HL-60 (cell line): ENCODE measurements at regions not wholly inside any gene's neighbourhood (a gene's known extent, or its start where the extent isn't known, plus 50 kb on each side); places are given as distances from the start of the nearest gene placed in this dataset.

Experiments
- DNase-seq, 2 experiments: peaks; one replicate each; pipeline ENCODE4 v3.0.0-alpha.2; 2010 to 2020; ENCODE audit warnings: low read depth in 1 of 2, low spot score in 1 of 2
- H3K27ac ChIP-seq: fragments of 250-450 bp; sonication (Bioruptor Pico); replicated peaks from 2 replicates; pipeline ENCODE4 v1.5.1; 2020; ENCODE audit warnings: mild to moderate bottlenecking, moderate library complexity
- H3K27me3 ChIP-seq: fragments of 250-450 bp; sonication (Bioruptor Pico); 2 replicates; pipeline ENCODE4 v1.5.1; 2021; ENCODE audit warnings: mild to moderate bottlenecking, moderate library complexity; ENCODE audit not compliant: insufficient read depth, poor library complexity, severe bottlenecking
- H3K4me3 ChIP-seq: replicated peaks from 2 replicates; pipeline ENCODE4 v1.5.1; 2011; ENCODE audit warnings: mild to moderate bottlenecking, control low read depth, low read length; ENCODE audit not compliant: insufficient read depth
- GABPA ChIP-seq: IDR thresholded peaks from 2 replicates; pipeline ENCODE4 v1.6.1; 2012; ENCODE audit warnings: low read depth
- POLR2AphosphoS5 ChIP-seq: IDR thresholded peaks from 2 replicates; pipeline ENCODE4 v1.6.1; 2012; ENCODE audit warnings: low read depth
- SPI1 ChIP-seq: IDR thresholded peaks from 2 replicates; pipeline ENCODE4 v1.6.1; 2012; ENCODE audit warnings: low read depth, mild to moderate bottlenecking, borderline replicate concordance
- TF ChIP-seq, protein P1 (sequence below): IDR thresholded peaks from one replicate; pipeline ENCODE4 v1.5.1; 2011; ENCODE audit warnings: low read length, control low read depth, inconsistent platforms; ENCODE audit not compliant: insufficient read depth
- TF ChIP-seq, protein P2 (sequence below): IDR thresholded peaks from 2 replicates; pipeline ENCODE4 v1.6.1; 2012; ENCODE audit warnings: low read depth; ENCODE audit not compliant: insufficient replicate concordance

- no peak for DNase-seq
- no peak overlapping the region for H3K4me3 ChIP-seq
- no peak overlapping the region for H3K27ac ChIP-seq
- no peaks in the 10 kb centered on the region for H3K27me3 ChIP-seq
- TF ChIP-seq, protein P1, sequence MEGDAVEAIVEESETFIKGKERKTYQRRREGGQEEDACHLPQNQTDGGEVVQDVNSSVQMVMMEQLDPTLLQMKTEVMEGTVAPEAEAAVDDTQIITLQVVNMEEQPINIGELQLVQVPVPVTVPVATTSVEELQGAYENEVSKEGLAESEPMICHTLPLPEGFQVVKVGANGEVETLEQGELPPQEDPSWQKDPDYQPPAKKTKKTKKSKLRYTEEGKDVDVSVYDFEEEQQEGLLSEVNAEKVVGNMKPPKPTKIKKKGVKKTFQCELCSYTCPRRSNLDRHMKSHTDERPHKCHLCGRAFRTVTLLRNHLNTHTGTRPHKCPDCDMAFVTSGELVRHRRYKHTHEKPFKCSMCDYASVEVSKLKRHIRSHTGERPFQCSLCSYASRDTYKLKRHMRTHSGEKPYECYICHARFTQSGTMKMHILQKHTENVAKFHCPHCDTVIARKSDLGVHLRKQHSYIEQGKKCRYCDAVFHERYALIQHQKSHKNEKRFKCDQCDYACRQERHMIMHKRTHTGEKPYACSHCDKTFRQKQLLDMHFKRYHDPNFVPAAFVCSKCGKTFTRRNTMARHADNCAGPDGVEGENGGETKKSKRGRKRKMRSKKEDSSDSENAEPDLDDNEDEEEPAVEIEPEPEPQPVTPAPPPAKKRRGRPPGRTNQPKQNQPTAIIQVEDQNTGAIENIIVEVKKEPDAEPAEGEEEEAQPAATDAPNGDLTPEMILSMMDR: no peak
- TF ChIP-seq GABPA (no peak), POLR2AphosphoS5 (no peak), SPI1 (no peak)
- TF ChIP-seq, protein P2, sequence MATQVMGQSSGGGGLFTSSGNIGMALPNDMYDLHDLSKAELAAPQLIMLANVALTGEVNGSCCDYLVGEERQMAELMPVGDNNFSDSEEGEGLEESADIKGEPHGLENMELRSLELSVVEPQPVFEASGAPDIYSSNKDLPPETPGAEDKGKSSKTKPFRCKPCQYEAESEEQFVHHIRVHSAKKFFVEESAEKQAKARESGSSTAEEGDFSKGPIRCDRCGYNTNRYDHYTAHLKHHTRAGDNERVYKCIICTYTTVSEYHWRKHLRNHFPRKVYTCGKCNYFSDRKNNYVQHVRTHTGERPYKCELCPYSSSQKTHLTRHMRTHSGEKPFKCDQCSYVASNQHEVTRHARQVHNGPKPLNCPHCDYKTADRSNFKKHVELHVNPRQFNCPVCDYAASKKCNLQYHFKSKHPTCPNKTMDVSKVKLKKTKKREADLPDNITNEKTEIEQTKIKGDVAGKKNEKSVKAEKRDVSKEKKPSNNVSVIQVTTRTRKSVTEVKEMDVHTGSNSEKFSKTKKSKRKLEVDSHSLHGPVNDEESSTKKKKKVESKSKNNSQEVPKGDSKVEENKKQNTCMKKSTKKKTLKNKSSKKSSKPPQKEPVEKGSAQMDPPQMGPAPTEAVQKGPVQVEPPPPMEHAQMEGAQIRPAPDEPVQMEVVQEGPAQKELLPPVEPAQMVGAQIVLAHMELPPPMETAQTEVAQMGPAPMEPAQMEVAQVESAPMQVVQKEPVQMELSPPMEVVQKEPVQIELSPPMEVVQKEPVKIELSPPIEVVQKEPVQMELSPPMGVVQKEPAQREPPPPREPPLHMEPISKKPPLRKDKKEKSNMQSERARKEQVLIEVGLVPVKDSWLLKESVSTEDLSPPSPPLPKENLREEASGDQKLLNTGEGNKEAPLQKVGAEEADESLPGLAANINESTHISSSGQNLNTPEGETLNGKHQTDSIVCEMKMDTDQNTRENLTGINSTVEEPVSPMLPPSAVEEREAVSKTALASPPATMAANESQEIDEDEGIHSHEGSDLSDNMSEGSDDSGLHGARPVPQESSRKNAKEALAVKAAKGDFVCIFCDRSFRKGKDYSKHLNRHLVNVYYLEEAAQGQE: no peak
These were observed 124.1 kb downstream of the GALC start for GRCh38 chr14:87868920-87869319.

GRCh38 chr14:87866116-87866515 lies 126.9 kb downstream of the GALC start:
- DNase-seq: no peak
- H3K4me3 ChIP-seq: no peak overlapping the region
- TF ChIP-seq GABPA (no peak), SPI1 (no peak), POLR2AphosphoS5 (no peak)
- TF ChIP-seq, protein P1: no peak
- TF ChIP-seq, protein P2: no peak
- no peak overlapping the region for H3K27ac ChIP-seq
- no peaks in the 10 kb centered on the region for H3K27me3 ChIP-seq

DNA sequence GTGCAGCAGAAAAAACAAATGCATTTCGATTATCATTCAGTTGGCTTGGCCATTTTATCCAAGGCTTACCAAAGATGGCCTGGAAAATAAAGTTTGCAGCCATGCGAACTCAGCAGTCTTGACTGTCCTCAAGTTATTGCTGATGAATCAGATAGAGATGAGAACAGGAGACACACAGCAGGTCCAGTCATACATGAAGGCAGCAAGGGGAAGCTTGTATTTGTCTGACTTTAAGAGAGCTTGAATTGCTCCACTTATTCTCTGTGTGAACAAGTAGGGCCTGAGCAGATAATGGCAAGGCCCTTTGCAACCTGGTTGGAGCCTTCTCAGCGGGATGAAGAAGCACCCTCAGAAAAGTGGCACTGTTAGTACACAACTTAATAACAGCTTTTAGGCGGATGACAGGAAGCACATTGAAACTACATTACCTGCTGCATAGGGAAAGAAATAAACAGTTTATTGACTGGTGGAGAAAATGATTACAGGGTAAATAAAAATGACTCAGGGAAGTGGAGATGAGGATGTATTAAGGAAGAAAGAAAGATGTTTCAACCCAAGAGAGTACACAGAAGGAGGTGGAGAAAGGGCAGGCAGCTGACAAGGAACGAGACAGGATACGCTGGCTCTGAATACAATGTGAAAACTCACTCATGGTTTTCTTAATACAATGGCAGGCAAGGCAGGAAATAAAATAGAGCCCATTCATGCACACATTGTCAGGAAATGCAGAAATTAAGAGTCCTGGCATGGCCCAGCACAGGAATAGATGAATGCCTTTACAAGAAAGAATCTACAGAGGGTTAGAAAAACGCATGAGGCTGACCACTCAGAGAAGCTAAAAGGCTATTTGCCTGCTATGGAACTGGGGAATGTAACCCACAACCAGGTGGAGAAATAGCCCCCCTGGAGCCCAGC lies 128.4 kb downstream of the GALC start:
- DNase-seq: no peak
- no peak for TF ChIP-seq GABPA
- TF ChIP-seq, protein P1: no peak
- no peak for TF ChIP-seq POLR2AphosphoS5
- no peak for TF ChIP-seq SPI1
- TF ChIP-seq, protein P2: no peak
- H3K4me3 ChIP-seq: no peak overlapping the region

More for the DNA sequence above, 128.4 kb downstream of the GALC start:
- Histone ChIP-seq H3K27ac (no peak overlapping the region), H3K27me3 (no peaks in the 10 kb centered on the region)
